B cell (primary cell): ENCODE measurements at regions not wholly inside any gene's neighbourhood (a gene's known extent, or its start where the extent isn't known, plus 50 kb on each side); places are given as distances from the start of the nearest gene placed in this dataset.

Source experiments
- EZH2 ChIP-seq: IDR thresholded peaks from 2 replicates; pipeline ENCODE4 v1.6.1; 2012; ENCODE audit warnings: borderline replicate concordance, low read depth, mild to moderate bottlenecking, moderate library complexity, low read length; ENCODE audit not compliant: insufficient read depth, poor library complexity, severe bottlenecking
- TF ChIP-seq, protein P1 (sequence below): fragments of 200-600 bp; IDR thresholded peaks from one replicate; pipeline ENCODE4 v1.8.0; 2022; ENCODE audit warnings: antibody characterized with exemption, mild to moderate bottlenecking

DNA sequence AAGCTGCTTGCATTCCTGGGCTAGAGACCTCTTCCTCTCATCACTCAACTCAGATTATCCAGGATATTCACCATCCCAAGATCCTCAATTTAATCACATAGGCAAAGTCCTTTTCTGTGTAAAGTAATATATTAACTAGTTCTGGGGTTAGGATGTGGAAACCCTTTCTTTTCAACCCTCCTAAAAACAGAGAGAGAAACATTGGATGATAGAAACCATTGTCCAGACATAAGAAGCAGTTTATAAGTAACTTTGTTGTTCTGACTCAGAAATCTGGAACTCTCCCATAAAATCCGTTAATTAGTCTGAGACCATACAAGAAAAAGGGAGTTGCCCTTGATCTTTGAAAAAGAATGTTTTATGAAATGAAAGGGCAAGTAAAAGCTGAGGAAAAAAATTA lies 817.1 kb upstream of the CDH9 start:
- TF ChIP-seq, protein P1, sequence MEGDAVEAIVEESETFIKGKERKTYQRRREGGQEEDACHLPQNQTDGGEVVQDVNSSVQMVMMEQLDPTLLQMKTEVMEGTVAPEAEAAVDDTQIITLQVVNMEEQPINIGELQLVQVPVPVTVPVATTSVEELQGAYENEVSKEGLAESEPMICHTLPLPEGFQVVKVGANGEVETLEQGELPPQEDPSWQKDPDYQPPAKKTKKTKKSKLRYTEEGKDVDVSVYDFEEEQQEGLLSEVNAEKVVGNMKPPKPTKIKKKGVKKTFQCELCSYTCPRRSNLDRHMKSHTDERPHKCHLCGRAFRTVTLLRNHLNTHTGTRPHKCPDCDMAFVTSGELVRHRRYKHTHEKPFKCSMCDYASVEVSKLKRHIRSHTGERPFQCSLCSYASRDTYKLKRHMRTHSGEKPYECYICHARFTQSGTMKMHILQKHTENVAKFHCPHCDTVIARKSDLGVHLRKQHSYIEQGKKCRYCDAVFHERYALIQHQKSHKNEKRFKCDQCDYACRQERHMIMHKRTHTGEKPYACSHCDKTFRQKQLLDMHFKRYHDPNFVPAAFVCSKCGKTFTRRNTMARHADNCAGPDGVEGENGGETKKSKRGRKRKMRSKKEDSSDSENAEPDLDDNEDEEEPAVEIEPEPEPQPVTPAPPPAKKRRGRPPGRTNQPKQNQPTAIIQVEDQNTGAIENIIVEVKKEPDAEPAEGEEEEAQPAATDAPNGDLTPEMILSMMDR, result no peak
- no peak for TF ChIP-seq EZH2
